GM18511 (cell line): ENCODE measurements at regions not wholly inside any gene's neighbourhood (a gene's known extent, or its start where the extent isn't known, plus 50 kb on each side); places are given as distances from the start of the nearest gene placed in this dataset.
"Not testable (repeated sequence)": the region's sequence is repeated elsewhere in the genome, so short reads cannot be mapped to it uniquely, and the experiment has no call there.

Experiments used
- ATAC-seq: cut with Tn5 transposase; IDR thresholded peaks from one replicate; pipeline ENCODE4 v1.9.1; 2021; ENCODE audit warnings: mild to moderate bottlenecking, moderate library complexity; ENCODE audit not compliant: unreplicated experiment

DNA sequence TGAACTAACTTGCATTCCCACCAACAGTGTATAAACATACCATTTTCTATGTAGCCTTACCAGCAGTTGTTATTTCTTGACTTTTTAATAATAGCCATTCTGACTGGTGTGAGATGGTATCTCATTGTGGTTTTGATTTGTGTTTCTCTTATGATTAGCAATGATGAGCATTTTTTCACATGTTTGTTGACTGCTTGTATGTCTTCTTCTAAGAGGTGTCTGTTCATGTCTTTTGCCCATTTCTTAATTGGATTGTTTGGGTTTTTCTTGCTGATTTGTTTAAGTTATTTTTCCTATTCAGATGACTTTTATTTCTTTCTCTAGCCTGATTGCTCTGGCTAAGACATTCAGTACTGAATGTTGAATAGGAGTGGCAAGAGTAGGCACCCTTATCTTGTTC is 230.3 kb downstream of the DAD1 start:
- no peak for ATAC-seq

GRCh38 chr14:22349281-22349680 is 239.7 kb downstream of the DAD1 start:
- ATAC-seq = not testable (repeated sequence)

DNA sequence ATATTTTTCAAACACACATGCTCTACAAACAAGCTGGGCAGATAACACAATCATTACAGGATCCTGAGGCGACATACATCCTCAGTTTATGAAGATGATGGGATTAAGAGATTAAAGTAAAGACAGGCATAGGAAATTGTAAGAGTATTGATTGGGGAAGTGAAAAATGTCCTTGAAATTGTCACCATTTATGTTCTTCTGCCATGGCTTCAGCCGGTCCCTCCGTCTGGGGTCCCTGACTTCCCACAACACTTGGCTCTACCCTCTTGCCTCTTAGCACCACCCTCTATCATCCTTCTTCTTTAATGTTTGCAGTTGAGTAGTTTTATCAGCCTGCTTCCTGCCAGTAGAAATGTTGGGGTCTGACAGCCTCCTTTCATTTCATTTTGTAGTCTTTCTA is 244.4 kb downstream of the DAD1 start:
- no peak for ATAC-seq

- not testable (repeated sequence) for ATAC-seq
Observed at GRCh38 chr14:22344209-22344608, 244.8 kb downstream of the DAD1 start.

DNA sequence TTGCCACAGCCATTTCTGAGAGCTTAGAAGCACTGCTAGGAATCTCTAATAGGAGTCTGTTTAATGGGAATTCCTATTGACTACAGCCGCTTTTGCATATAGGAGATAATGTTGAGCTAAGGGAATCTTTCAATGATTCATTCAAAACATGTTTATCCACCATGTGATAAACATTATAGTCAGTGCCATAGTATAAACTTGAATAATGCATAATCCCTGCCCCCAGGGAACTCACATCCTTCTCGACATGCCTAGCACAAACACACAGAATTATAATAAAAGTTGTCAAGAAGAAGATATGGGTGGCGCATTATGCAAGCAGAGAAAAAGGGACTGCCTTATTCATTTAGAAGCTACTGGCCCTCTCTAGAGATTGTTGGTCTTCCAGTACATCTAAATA is 248.0 kb downstream of the DAD1 start:
- ATAC-seq = no peak

GRCh38 chr14:22338917-22339715 is 249.9 kb downstream of the DAD1 start:
- no peak for ATAC-seq

DNA sequence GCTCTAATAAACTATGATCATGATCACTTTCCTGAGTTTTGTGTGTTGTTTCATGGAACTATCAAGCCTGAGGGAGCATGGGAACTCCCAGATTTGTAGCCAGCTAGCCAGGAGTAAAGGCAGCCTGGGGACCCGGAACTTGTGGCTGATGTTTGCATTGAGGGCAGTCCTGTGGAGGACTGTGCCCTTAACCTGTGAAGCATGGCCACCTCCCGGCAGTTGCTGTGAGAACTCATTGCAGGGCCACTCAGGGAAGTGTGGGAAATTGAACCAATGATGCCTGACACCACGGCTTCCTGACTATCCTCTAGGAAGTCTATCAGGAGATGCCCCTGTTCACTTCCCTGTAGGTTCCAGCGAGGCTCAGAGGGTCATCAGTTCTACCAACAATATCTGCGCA is 250.6 kb downstream of the DAD1 start:
- no peak for ATAC-seq

DNA sequence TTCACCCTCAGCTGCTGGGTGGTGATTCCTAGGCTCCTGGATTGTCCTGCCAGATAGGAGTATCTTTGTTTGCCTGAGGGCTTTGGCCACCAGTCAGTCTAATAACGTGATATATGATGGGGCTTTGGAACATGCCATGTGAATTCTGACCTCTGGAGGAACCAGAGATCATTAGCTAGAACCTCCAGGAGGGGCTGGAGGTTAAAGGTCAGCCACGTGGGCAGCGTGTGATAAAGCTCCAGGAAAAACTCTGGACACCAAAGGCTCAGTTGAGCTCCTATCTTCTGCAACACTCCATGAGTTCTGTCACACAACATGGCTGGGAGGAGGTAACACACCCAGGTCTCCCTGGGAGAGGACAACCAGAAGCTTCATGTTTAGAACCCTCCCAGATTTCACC is 251.1 kb downstream of the DAD1 start:
- no peak for ATAC-seq

DNA sequence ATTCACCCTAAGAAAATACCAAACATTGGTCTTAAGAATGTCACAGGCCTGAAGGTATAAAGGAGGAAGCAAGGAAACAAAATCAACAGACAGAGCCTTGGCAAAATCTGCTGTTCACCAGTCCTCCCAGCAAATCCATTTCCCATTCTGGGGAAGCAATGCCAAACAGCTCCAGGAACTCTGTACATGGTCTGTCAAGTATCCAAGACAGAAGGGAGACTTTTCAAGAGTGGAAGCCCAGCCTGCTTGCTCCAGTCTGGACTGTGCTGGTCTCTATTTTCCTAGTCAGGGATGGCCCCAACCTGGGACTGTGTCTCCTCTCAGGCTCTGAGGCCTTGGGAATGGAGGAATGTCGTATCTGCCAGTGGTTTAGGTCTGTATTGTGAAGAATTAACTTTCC is 251.5 kb downstream of the DAD1 start:
- no peak for ATAC-seq

GRCh38 chr14:22336031-22336430 is 253.0 kb downstream of the DAD1 start:
- ATAC-seq = no peak

- ATAC-seq = no peak
Observed at GRCh38 chr14:22334627-22335026, 254.4 kb downstream of the DAD1 start.

DNA sequence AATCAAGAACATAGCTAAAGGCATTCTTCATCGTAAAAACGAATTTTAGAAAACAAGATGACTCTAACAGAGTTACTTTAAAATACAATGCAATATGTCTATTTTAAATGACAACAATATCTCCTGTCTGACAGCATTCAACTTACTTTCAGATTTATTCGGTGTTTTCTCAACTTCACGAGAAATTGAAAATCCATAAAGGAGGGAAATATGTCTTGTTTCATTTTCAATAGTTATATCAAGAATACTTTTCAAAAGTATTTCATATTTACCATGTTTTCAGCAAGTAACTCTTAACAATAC is 254.8 kb downstream of the DAD1 start:
- no peak for ATAC-seq

GRCh38 chr14:22333422-22334274 is 255.4 kb downstream of the DAD1 start:
- no peak for ATAC-seq

- ATAC-seq = no peak
Observed at GRCh38 chr14:22332686-22333421, 256.2 kb downstream of the DAD1 start.

DNA sequence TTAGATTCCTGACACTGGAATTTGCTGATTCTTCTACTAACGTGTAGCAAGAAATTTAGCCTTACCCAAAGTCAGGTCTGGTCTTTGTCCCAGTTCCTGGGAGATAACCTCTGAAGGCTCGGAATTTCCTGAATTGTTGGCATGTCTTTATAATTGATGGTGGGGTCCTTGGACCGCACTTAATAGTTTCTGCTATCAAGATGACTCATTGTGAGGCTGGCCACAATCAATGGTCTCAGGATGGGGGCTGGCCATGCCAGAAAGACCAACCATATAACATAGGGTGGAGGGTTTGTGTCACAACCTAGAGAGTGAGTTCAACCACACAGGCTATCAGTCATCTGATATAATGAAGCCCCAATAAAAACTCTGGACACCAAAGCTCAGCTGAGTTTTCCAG is 259.7 kb downstream of the DAD1 start:
- ATAC-seq = no peak

DNA sequence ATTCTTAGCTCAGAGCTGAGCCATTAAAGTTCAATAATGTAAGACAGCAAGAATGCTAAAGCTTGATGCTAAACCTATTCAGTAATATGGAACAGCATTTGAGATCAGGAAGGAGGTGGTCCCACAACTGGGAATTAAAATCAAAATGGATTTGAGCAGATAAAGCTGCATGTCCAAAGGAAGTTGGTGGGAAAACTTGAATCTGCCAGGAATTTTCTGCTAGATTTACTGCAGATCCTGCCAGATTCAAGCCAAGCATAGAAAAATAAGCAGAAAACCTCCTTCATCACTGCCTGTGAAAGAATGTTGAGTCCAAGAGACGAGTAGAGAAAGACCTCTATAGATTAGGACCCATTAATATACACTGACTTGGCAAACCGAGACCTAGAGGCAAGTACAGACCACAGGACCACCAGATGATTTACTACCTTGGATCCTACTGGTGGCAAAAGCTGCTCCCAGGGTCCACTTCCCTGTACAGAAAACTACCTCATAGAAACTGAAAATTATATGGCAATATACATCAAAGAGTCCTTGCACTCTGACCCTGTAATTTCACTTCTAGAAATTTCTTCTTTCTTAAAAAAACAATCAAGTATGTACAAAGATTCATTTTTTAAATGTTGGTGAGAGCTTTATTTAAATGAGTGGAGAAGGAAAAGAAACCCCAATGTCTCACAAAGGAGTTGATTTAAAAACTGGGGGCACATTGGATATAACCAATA is 263.2 kb downstream of the DAD1 start:
- no peak for ATAC-seq

DNA sequence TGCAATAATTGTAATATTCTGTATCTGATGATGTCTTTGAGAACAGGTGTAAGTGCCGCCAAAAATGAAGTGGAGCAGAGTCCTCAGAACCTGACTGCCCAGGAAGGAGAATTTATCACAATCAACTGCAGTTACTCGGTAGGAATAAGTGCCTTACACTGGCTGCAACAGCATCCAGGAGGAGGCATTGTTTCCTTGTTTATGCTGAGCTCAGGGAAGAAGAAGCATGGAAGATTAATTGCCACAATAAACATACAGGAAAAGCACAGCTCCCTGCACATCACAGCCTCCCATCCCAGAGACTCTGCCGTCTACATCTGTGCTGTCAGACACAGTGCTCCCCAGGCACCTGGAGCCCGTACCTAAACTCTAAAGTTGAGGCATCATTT is 268.7 kb downstream of the DAD1 start:
- ATAC-seq = no peak

- ATAC-seq = peak; percentile 51
Observed at GRCh38 chr14:22319526-22320361, 269.3 kb downstream of the DAD1 start.

- ATAC-seq = no peak
Observed at GRCh38 chr14:22318951-22319350, 270.1 kb downstream of the DAD1 start.

DNA sequence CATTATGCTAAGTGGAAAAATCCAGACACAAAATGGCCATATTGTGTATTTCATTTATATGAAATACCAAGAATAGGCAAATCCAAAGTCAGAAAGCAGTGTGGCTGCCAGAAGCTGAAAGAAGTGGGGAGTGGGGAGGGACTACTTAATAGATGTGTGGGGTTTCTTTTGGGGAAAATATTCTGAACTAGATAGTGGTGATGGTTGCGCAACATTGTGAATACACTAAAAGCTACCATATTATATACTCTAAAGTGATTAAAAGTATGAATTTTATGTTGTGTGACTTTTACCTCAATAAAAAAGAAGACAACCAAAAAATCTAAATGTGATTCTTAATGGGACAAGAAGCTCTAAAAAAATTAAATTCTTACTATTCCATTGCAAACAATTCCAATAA is 272.6 kb downstream of the DAD1 start:
- ATAC-seq = no peak
